HCT116 (cell line): ENCODE measurements at regions not wholly inside any gene's neighbourhood (a gene's known extent, or its start where the extent isn't known, plus 50 kb on each side); places are given as distances from the start of the nearest gene placed in this dataset.

Experiments used
- ATAC-seq: fragments of 200-7000 bp; cut with Tn5 transposase; 2 replicates; pipeline ENCODE4 v1.9.1; 2020; ENCODE audit warnings: mild to moderate bottlenecking, moderate library complexity
- BruUV-seq: library from RNA; stranded (reverse); fragments of 400-500 nt; replicated peaks from 2 replicates; lab custom pipeline; 2021; lab: Mats Ljungman, UMichigan
- CTCF ChIA-PET: fragments of 300-600 bp; sonication (Branson Sonifier 250); formaldehyde crosslinking; loops from one replicate; lab custom pipeline; 2021; ENCODE audit warnings: antibody characterized with exemption; lab: Charles Lee
- POLR2A ChIA-PET: fragments of 300-600, 350-600 bp; sonication (Branson Sonifier 250); formaldehyde crosslinking; loops from one replicate; lab custom pipeline; 2021; ENCODE audit warnings: antibody characterized with exemption; lab: Charles Lee
- RAD21 ChIA-PET, 2 experiments: fragments of 300-600 bp; sonication (Branson Sonifier 250); formaldehyde crosslinking; loops; one replicate each; lab custom pipeline; 2023; ENCODE audit warnings: low total read pairs in 2 of 2; ENCODE audit not compliant: uncharacterized antibody in 2 of 2, unreplicated experiment in 2 of 2, low non-redundant PET in 1 of 2; lab: Charles Lee
- DNase-seq: peaks from one replicate; pipeline ENCODE4 v3.0.0-alpha.2; 2010; ENCODE audit warnings: low read depth, low spot score
- H2AFZ ChIP-seq: fragments of 200-600 bp; shearing (Covaris generic), sonication (generic); 2 replicates; pipeline ENCODE4 v1.6.1; 2017; ENCODE audit warnings: low read depth, mixed run types, mixed read lengths, antibody characterized with exemption, low read length; ENCODE audit not compliant: poor library complexity, severe bottlenecking
- H3K27ac ChIP-seq: 2 replicates; pipeline ENCODE4 v1.5.1; 2012; ENCODE audit warnings: low read depth, low read length
- H3K27me3 ChIP-seq: fragments of 200-600 bp; sonication (generic); 2 replicates; pipeline ENCODE4 v1.6.1; 2016; ENCODE audit warnings: mixed run types, low read length, mixed read lengths; ENCODE audit not compliant: insufficient read depth
- H3K36me3 ChIP-seq, 2 experiments: fragments of 200-500 bp in 1 of 2; fragments of 200-600 bp in 1 of 2; sonication (Bioruptor generic) in 1 of 2; sonication (generic) in 1 of 2; 2 replicates each; pipeline versions ENCODE4 v1.5.1 to v1.6.1; 2014 to 2016; ENCODE audit warnings: low read length in 2 of 2, inconsistent platforms in 1 of 2, mixed read lengths in 1 of 2, mixed run types in 1 of 2; ENCODE audit not compliant: insufficient read depth in 2 of 2, control insufficient read depth in 1 of 2
- H3K4me1 ChIP-seq, 2 experiments: fragments of 200-600 bp in 1 of 2; sonication (generic) in 1 of 2; 2 replicates each; pipeline versions ENCODE4 v1.5.1 to v1.6.1; 2012 to 2017; ENCODE audit warnings: low read length in 2 of 2, inconsistent platforms in 1 of 2, mild to moderate bottlenecking in 1 of 2, mixed read lengths in 1 of 2, mixed run types in 1 of 2, moderate library complexity in 1 of 2; ENCODE audit not compliant: insufficient read depth in 2 of 2, control insufficient read depth in 1 of 2
- H3K4me2 ChIP-seq: fragments of 200-600 bp; sonication (generic); 2 replicates; pipeline ENCODE4 v1.6.1; 2017; ENCODE audit warnings: mixed run types, low read length, mixed read lengths
- H3K4me3 ChIP-seq, 2 experiments: fragments of 200-600 bp in 1 of 2; sonication (generic) in 1 of 2; replicated peaks in 1 of 2; 2 replicates each; pipeline ENCODE4 v1.5.1; 2011 to 2016; ENCODE audit warnings: low read length in 2 of 2, control low read depth in 1 of 2, low read depth in 1 of 2, mild to moderate bottlenecking in 1 of 2, mixed read lengths in 1 of 2, mixed run types in 1 of 2
- H3K79me2 ChIP-seq: fragments of 200-600 bp; sonication (generic); 2 replicates; pipeline ENCODE4 v1.6.1; 2017; ENCODE audit warnings: mild to moderate bottlenecking, mixed run types, low read length, moderate library complexity, mixed read lengths; ENCODE audit not compliant: insufficient read depth
- H3K9ac ChIP-seq: fragments of 200-600 bp; sonication (generic); 2 replicates; pipeline ENCODE4 v1.6.1; 2016; ENCODE audit warnings: low read length, mixed read lengths
- H3K9me2 ChIP-seq: fragments of 200-600 bp; sonication (generic), shearing (Covaris generic); 2 replicates; pipeline ENCODE4 v1.6.1; 2017; ENCODE audit warnings: mixed run types, mild to moderate bottlenecking, moderate library complexity; ENCODE audit not compliant: insufficient read depth
- H3K9me3 ChIP-seq, 2 experiments: fragments of 200-500 bp in 1 of 2; fragments of 200-600 bp in 1 of 2; sonication (Bioruptor generic) in 1 of 2; sonication (generic) in 1 of 2; 2 replicates each; pipeline ENCODE4 v1.6.1; 2014 to 2017; ENCODE audit warnings: low read length in 2 of 2, mixed read lengths in 2 of 2, inconsistent platforms in 1 of 2, low read depth in 1 of 2, mild to moderate bottlenecking in 1 of 2, mixed run types in 1 of 2, moderate library complexity in 1 of 2; ENCODE audit not compliant: control insufficient read depth in 1 of 2, insufficient read depth in 1 of 2
- H4K20me1 ChIP-seq: fragments of 200-600 bp; sonication (generic), shearing (Covaris generic); 2 replicates; pipeline ENCODE4 v1.6.1; 2017; ENCODE audit warnings: mixed run types, mild to moderate bottlenecking, moderate library complexity; ENCODE audit not compliant: insufficient read depth
- ATF3 ChIP-seq: IDR thresholded peaks from 2 replicates; pipeline ENCODE4 v1.6.1; 2012
- CEBPB ChIP-seq: IDR thresholded peaks from 2 replicates; pipeline ENCODE4 v1.6.1; 2012; ENCODE audit warnings: low read depth
- CTCF ChIP-seq, 3 experiments: fragments of 200-600 bp in 1 of 3; sonication (generic) in 1 of 3; IDR thresholded peaks in 2 of 3; conservative IDR thresholded peaks in 1 of 3; 2 replicates each; pipeline ENCODE4 v1.5.1; 2012 to 2017; ENCODE audit warnings: low read depth in 2 of 3, low read length in 2 of 3, antibody characterized with exemption in 1 of 3, borderline replicate concordance in 1 of 3, control low read depth in 1 of 3, mild to moderate bottlenecking in 1 of 3, mixed read lengths in 1 of 3, mixed run types in 1 of 3, moderate library complexity in 1 of 3; ENCODE audit not compliant: insufficient read depth in 1 of 3
- ELF1 ChIP-seq: IDR thresholded peaks from 2 replicates; pipeline ENCODE4 v1.6.1; 2012; ENCODE audit warnings: low read depth, borderline replicate concordance
- RAD21 ChIP-seq: IDR thresholded peaks from 2 replicates; pipeline ENCODE4 v1.6.1; 2012; ENCODE audit warnings: low read depth, mild to moderate bottlenecking
- REST ChIP-seq: IDR thresholded peaks from 2 replicates; pipeline ENCODE4 v1.6.1; 2012; ENCODE audit warnings: low read depth
- SIN3A ChIP-seq: IDR thresholded peaks from 2 replicates; pipeline ENCODE4 v1.6.1; 2012; ENCODE audit warnings: low read depth
- SRF ChIP-seq: IDR thresholded peaks from 2 replicates; pipeline ENCODE4 v1.6.1; 2012; ENCODE audit warnings: low read depth
- TCF7L2 ChIP-seq: IDR thresholded peaks from 2 replicates; pipeline ENCODE4 v1.7.0; 2011; ENCODE audit warnings: borderline replicate concordance, inconsistent platforms; ENCODE audit not compliant: insufficient read depth, insufficient read length; ENCODE audit errors: extremely low read depth
- ZBTB33 ChIP-seq: IDR thresholded peaks from 2 replicates; pipeline ENCODE4 v1.6.1; 2011; ENCODE audit warnings: mild to moderate bottlenecking, low read length, moderate library complexity; ENCODE audit not compliant: insufficient replicate concordance; ENCODE audit errors: extremely low read depth
- ZNF274 ChIP-seq: fragments of 200-500 bp; sonication (Bioruptor generic); IDR thresholded peaks from 2 replicates; pipeline ENCODE4 v1.6.1; 2014; ENCODE audit warnings: mild to moderate bottlenecking, low read depth, low read length, inconsistent platforms
- intact Hi-C: fragments of 100-400 bp; cut with micrococcal nuclease; formaldehyde crosslinking; loops from 2 replicates; pipeline ENCODE4 v1.10.0; 2022

- no peak overlapping the region for H3K4me3 ChIP-seq
- no peak overlapping the region for H3K4me2 ChIP-seq
- H3K27ac ChIP-seq: no peak overlapping the region
- H2AFZ ChIP-seq: no peak overlapping the region
- TF ChIP-seq ELF1 (no peak), CTCF (IDR thresholded peaks at IDR 0.05 in 2 of 3, conservative IDR thresholded peaks at IDR 0.05 in 1 of 3; ENCODE audit: borderline replicate concordance in 1 of 3, insufficient read depth in 1 of 3, low read depth in 2 of 3, low read length in 2 of 3) (no peak), SRF (no peak), ZNF274 (no peak), SIN3A (no peak)
- no peaks in the 10 kb centered on the region for H3K9me3 ChIP-seq
- ChIA-PET RAD21 (no interaction called here), CTCF (no interaction called here), POLR2A (no interaction called here)
- ATAC-seq (no peak), DNase-seq (no peak)
- no peaks in the 10 kb centered on the region for H3K9me2 ChIP-seq
- H3K79me2 ChIP-seq: no peaks in the 10 kb centered on the region
- no peaks in the 10 kb centered on the region for H3K27me3 ChIP-seq
- H3K36me3 ChIP-seq: no peaks in the 10 kb centered on the region
- BruUV-seq: no TSS peak
- H3K4me1 ChIP-seq: peaks cover 0 to 29% of the 10 kb centered on the region in 2 experiments; a peak in 3 of 4 replicates
- intact Hi-C loops: no loop called here
- no peak overlapping the region for H3K9ac ChIP-seq
- no peaks in the 10 kb centered on the region for H4K20me1 ChIP-seq
Measured at GRCh38 chr21:41639336-41639735, 127.5 kb downstream of the RIPK4 start.

- H3K27me3 ChIP-seq: no peaks in the 10 kb centered on the region
- BruUV-seq: no TSS peak
- H4K20me1 ChIP-seq: no peaks in the 10 kb centered on the region
- no peaks in the 10 kb centered on the region for H3K79me2 ChIP-seq
- ChIA-PET POLR2A (no interaction called here), RAD21 (no interaction called here), CTCF (no interaction called here)
- H3K9me2 ChIP-seq: no peaks in the 10 kb centered on the region
- H3K9me3 ChIP-seq: no peaks in the 10 kb centered on the region
- intact Hi-C loops: no loop called here
- DNase-seq (no peak), ATAC-seq (no peak)
- no peaks in the 10 kb centered on the region for H3K36me3 ChIP-seq
- H3K9ac ChIP-seq: no peak overlapping the region
- no peak overlapping the region for H3K27ac ChIP-seq
- H2AFZ ChIP-seq: no peak overlapping the region
- peaks cover 0 to 36% of the 10 kb centered on the region in 2 experiments; a peak in 3 of 4 replicates for H3K4me1 ChIP-seq
- H3K4me3 ChIP-seq: no peak overlapping the region
- H3K4me2 ChIP-seq: no peak overlapping the region
- TF ChIP-seq TCF7L2: no peak
- TF ChIP-seq RAD21: no peak
- no peak for TF ChIP-seq ZBTB33
- no peak for TF ChIP-seq CEBPB
- no peak for TF ChIP-seq REST
- no peak for TF ChIP-seq ATF3
Measured at GRCh38 chr21:41638201-41638790, 128.6 kb downstream of the RIPK4 start.
